ENCODE measurements at regions not wholly inside any gene's neighbourhood (a gene's known extent, or its start where the extent isn't known, plus 50 kb on each side); places are given as distances from the start of the nearest gene placed in this dataset.
A peak's percentile ranks its signal among the peaks of the same experiment; 100 is the strongest.

GRCh38 chr12:86681060-86681459 lies 424.9 kb upstream of the MGAT4C start:
- H3K27me3 ChIP-seq, result no peaks in the 10 kb centered on the region
- ATAC-seq, result no peak
- intact Hi-C loops (cut with DNase I), result no loop called here
- H3K36me3 ChIP-seq, result no peaks in the 10 kb centered on the region
- no peaks in the 10 kb centered on the region for H3K4me1 ChIP-seq
- no peak overlapping the region for H3K27ac ChIP-seq
- H3K4me3 ChIP-seq, result no peak overlapping the region
- TF ChIP-seq CTCF (IDR thresholded peaks at IDR 0.05), result no peak
- no peak for DNase-seq
- no peaks in the 10 kb centered on the region for H3K9me3 ChIP-seq

GRCh38 chr12:86675197-86675596 lies 419.0 kb upstream of the MGAT4C start:
- no peak overlapping the region for H3K4me3 ChIP-seq
- intact Hi-C loops (cut with DNase I), result no loop called here
- no peaks in the 10 kb centered on the region for H3K9me3 ChIP-seq
- no peak for DNase-seq
- ATAC-seq, result no peak
- no peaks in the 10 kb centered on the region for H3K36me3 ChIP-seq
- no peak for TF ChIP-seq CTCF (IDR thresholded peaks at IDR 0.05)
- no peaks in the 10 kb centered on the region for H3K4me1 ChIP-seq
- no peak overlapping the region for H3K27ac ChIP-seq
- no peaks in the 10 kb centered on the region for H3K27me3 ChIP-seq

GRCh38 chr12:86670986-86671385 lies 414.8 kb upstream of the MGAT4C start:
- H3K27me3 ChIP-seq, result no peaks in the 10 kb centered on the region
- no peaks in the 10 kb centered on the region for H3K9me3 ChIP-seq
- ATAC-seq (no peak), DNase-seq (no peak)
- no peak overlapping the region for H3K27ac ChIP-seq
- intact Hi-C loops (cut with DNase I), result no loop called here
- H3K4me1 ChIP-seq, result no peaks in the 10 kb centered on the region
- H3K4me3 ChIP-seq, result no peak overlapping the region
- TF ChIP-seq CTCF (IDR thresholded peaks at IDR 0.05), result no peak
- H3K36me3 ChIP-seq, result no peaks in the 10 kb centered on the region

- Histone ChIP-seq H3K4me1 (no peaks in the 10 kb centered on the region), H3K36me3 (no peaks in the 10 kb centered on the region), H3K27me3 (no peaks in the 10 kb centered on the region), H3K4me3 (no peak overlapping the region), H3K9me3 (no peaks in the 10 kb centered on the region), H3K27ac (no peak overlapping the region)
- intact Hi-C loops (cut with DNase I), result no loop called here
- TF ChIP-seq CTCF (IDR thresholded peaks at IDR 0.05), result no peak
- peak; percentile 30 for DNase-seq
- ATAC-seq, result peak; percentile 86
Measured at GRCh38 chr12:86669010-86669409, 412.8 kb upstream of the MGAT4C start.

GRCh38 chr12:86666316-86666715 lies 410.1 kb upstream of the MGAT4C start:
- no peaks in the 10 kb centered on the region for H3K36me3 ChIP-seq
- intact Hi-C loops (cut with DNase I), result no loop called here
- no peak for TF ChIP-seq CTCF (IDR thresholded peaks at IDR 0.05)
- H3K9me3 ChIP-seq, result no peaks in the 10 kb centered on the region
- DNase-seq (no peak), ATAC-seq (no peak)
- no peak overlapping the region for H3K27ac ChIP-seq
- no peak overlapping the region for H3K4me3 ChIP-seq
- H3K27me3 ChIP-seq, result no peaks in the 10 kb centered on the region
- no peaks in the 10 kb centered on the region for H3K4me1 ChIP-seq

- no peak for TF ChIP-seq CTCF (IDR thresholded peaks at IDR 0.05)
- no peaks in the 10 kb centered on the region for H3K27me3 ChIP-seq
- no peaks in the 10 kb centered on the region for H3K4me1 ChIP-seq
- no peak overlapping the region for H3K4me3 ChIP-seq
- H3K9me3 ChIP-seq, result no peaks in the 10 kb centered on the region
- intact Hi-C loops (cut with DNase I), result no loop called here
- DNase-seq (no peak), ATAC-seq (no peak)
- no peaks in the 10 kb centered on the region for H3K36me3 ChIP-seq
- no peak overlapping the region for H3K27ac ChIP-seq
Measured at GRCh38 chr12:86663716-86664115, 407.5 kb upstream of the MGAT4C start.

Measured in upper lobe of right lung (tissue), 1 donor.